GM12878 (cell line): ENCODE measurements at regions not wholly inside any gene's neighbourhood (a gene's known extent, or its start where the extent isn't known, plus 50 kb on each side); places are given as distances from the start of the nearest gene placed in this dataset.

Experiments
- ATAC-seq: fragments of 200-7000 bp; cut with Tn5 transposase; 3 replicates; pipeline ENCODE4 v1.9.1; 2020; ENCODE audit warnings: mild to moderate bottlenecking, moderate library complexity
- BruUV-seq: library from RNA; stranded (reverse); fragments of 400-500 nt; replicated peaks from 2 replicates; lab custom pipeline; 2021; lab: Mats Ljungman, UMichigan
- CTCF ChIA-PET: fragments of 300-600 bp; sonication (Branson Sonifier 250); formaldehyde crosslinking; extraction: SDS; loops from one replicate; lab custom pipeline; 2021; ENCODE audit warnings: inconsistent platforms; lab: Yijun Ruan, JAX
- POLR2A ChIA-PET: fragments of 350-600 bp; formaldehyde crosslinking; extraction: SDS; loops from one replicate; lab custom pipeline; 2021; ENCODE audit warnings: inconsistent platforms; lab: Charles Lee
- RAD21 ChIA-PET: fragments of 300-600 bp; sonication (Branson Sonifier 250); formaldehyde crosslinking; loops from one replicate; lab custom pipeline; 2023; ENCODE audit warnings: antibody characterized with exemption; ENCODE audit not compliant: unreplicated experiment; lab: Charles Lee
- SMC1A ChIA-PET: fragments of 300-600 bp; sonication (Branson Sonifier 250); formaldehyde crosslinking; loops from one replicate; lab custom pipeline; 2023; ENCODE audit not compliant: unreplicated experiment, uncharacterized antibody; lab: Charles Lee
- DNase-seq: peaks from one replicate; pipeline ENCODE4 v3.0.0-alpha.2; 2011; ENCODE audit warnings: low read depth, low spot score
- FAIRE-seq: peaks from 3 replicates; lab custom pipeline; 2011; peaks lifted over from hg19 to GRCh38; lab: Jason Lieb, UNC
- H2AFZ ChIP-seq: 2 replicates; pipeline ENCODE4 v1.6.0; 2011; ENCODE audit warnings: low read depth, low read length, control low read depth; ENCODE audit not compliant: control insufficient read depth
- H3K27ac ChIP-seq: 2 replicates; pipeline ENCODE4 v1.5.1; 2011; ENCODE audit warnings: control low read depth; ENCODE audit not compliant: control insufficient read depth, insufficient read depth
- H3K27me3 ChIP-seq, 2 experiments: replicated peaks in 1 of 2; 2 replicates each; pipeline versions ENCODE4 v1.6.0 to v1.6.1; 2011; ENCODE audit warnings: low read length in 1 of 2; ENCODE audit not compliant: control insufficient read depth in 2 of 2, insufficient read depth in 2 of 2
- H3K36me3 ChIP-seq, 2 experiments: 2 replicates each; pipeline ENCODE4 v1.5.1; 2011; ENCODE audit warnings: low read length in 1 of 2; ENCODE audit not compliant: control insufficient read depth in 2 of 2, insufficient read depth in 2 of 2
- H3K4me1 ChIP-seq: 2 replicates; pipeline ENCODE4 v1.6.1; 2011; ENCODE audit warnings: mild to moderate bottlenecking, low read length, moderate library complexity, mixed read lengths; ENCODE audit not compliant: control insufficient read depth, insufficient read depth
- H3K4me2 ChIP-seq: 2 replicates; pipeline ENCODE4 v1.6.0; 2011; ENCODE audit warnings: control low read depth; ENCODE audit not compliant: control insufficient read depth, insufficient read depth
- H3K4me3 ChIP-seq: fragments of 200-600 bp; sonication (generic); 2 replicates; pipeline ENCODE4 v1.5.1; 2016
- H3K79me2 ChIP-seq: 2 replicates; pipeline ENCODE4 v1.6.0; 2011; ENCODE audit warnings: low read length; ENCODE audit not compliant: control insufficient read depth, insufficient read depth
- H3K9ac ChIP-seq: 2 replicates; pipeline ENCODE4 v1.8.0; 2011; ENCODE audit warnings: low read length, control low read depth, mixed read lengths; ENCODE audit not compliant: control insufficient read depth, insufficient read depth
- H3K9me3 ChIP-seq: replicated peaks from 3 replicates; pipeline ENCODE4 v1.5.1; 2011; ENCODE audit warnings: mild to moderate bottlenecking, low read length; ENCODE audit not compliant: control insufficient read depth, insufficient read depth
- H4K20me1 ChIP-seq: 2 replicates; pipeline ENCODE4 v1.6.0; 2011; ENCODE audit not compliant: control insufficient read depth, insufficient read depth
- ATF7 ChIP-seq: fragments of 450-650 bp; IDR thresholded peaks from 2 replicates; pipeline ENCODE4 v1.6.1; 2016; ENCODE audit warnings: low read depth, mild to moderate bottlenecking
- CHD1 ChIP-seq: IDR thresholded peaks from 2 replicates; pipeline ENCODE4 v1.6.1; 2012; ENCODE audit warnings: low read depth, low read length, improper control_type of control experiment
- CHD4 ChIP-seq: fragments of 200-600 bp; sonication (generic); IDR thresholded peaks from 2 replicates; pipeline ENCODE4 v1.6.1; 2016; ENCODE audit warnings: mild to moderate bottlenecking
- MYB ChIP-seq: fragments of 150-350 bp; IDR thresholded peaks from 2 replicates; pipeline ENCODE4 v1.6.1; 2014; ENCODE audit warnings: mild to moderate bottlenecking, low read depth, low read length, borderline replicate concordance
- RAD21 ChIP-seq: IDR thresholded peaks from 2 replicates; pipeline ENCODE4 v1.6.1; 2011; ENCODE audit warnings: mild to moderate bottlenecking, low read depth, low read length, moderate library complexity; ENCODE audit not compliant: insufficient read depth
- WRNIP1 ChIP-seq: IDR thresholded peaks from 2 replicates; pipeline ENCODE4 v1.6.1; 2011; ENCODE audit warnings: low read depth, low read length, improper control_type of control experiment, borderline replicate concordance
- ZNF24 ChIP-seq: fragments of 450-650 bp; IDR thresholded peaks from 2 replicates; pipeline ENCODE4 v1.6.1; 2017; ENCODE audit warnings: antibody characterized with exemption, mild to moderate bottlenecking
- ZNF384 ChIP-seq: IDR thresholded peaks from 2 replicates; pipeline ENCODE4 v1.6.1; 2012; ENCODE audit warnings: low read depth, mild to moderate bottlenecking, low read length, improper control_type of control experiment, borderline replicate concordance
- in situ Hi-C: fragments of 300-500 bp; cut with MboI; formaldehyde crosslinking; loops from 9 replicates; pipeline ENCODE4 v1.14.3; 2018; ENCODE audit warnings: mixed read lengths
- intact Hi-C: fragments of 100-400 bp; cut with micrococcal nuclease; formaldehyde crosslinking; loops from one replicate; pipeline ENCODE4 v1.14.2; 2022; ENCODE audit not compliant: unreplicated experiment
- TF ChIP-seq, protein P1 (sequence below): IDR thresholded peaks from 2 replicates; pipeline ENCODE4 v1.6.1; 2011; ENCODE audit warnings: borderline replicate concordance, low read depth, mild to moderate bottlenecking, moderate library complexity, mixed read lengths, low read length; ENCODE audit not compliant: insufficient read depth; ENCODE audit errors: extremely low read length
- TF ChIP-seq, protein P2 (sequence below): fragments of 450-650 bp; IDR thresholded peaks from 2 replicates; pipeline ENCODE4 v1.6.1; 2018; ENCODE audit warnings: borderline replicate concordance, mild to moderate bottlenecking; ENCODE audit not compliant: partially characterized antibody
- TF ChIP-seq, protein P3 (sequence below): IDR thresholded peaks from 2 replicates; pipeline ENCODE4 v1.6.1; 2012; ENCODE audit warnings: improper control_type of control experiment, low read depth, low read length; ENCODE audit not compliant: insufficient replicate concordance
- TF ChIP-seq, protein P4 (sequence below): fragments of 450-650 bp; conservative IDR thresholded peaks from 2 replicates; pipeline ENCODE4 v1.6.1; 2017; ENCODE audit warnings: mild to moderate bottlenecking, moderate library complexity

DNA sequence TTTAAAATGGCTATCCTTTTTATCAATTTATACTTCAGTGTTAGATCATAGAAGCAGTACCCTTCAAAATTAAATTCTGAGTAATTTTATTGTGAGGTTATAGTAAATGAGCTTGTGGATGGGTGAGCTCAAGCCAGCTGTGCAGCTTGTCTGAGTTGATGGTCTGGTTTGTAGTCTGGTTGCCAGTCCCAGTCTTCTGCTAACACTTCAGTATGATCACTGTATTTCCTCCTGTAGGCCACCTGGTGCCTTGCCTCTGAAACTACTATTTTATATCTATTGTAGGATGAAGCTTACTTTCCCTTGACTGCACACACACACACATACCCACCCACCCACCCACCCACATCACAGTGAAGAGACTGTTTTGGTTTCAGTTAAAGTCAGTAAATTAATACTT lies 496.4 kb downstream of the PCNX1 start:
- H3K4me2 ChIP-seq, result no peak overlapping the region
- TF ChIP-seq ZNF384 (no peak), CHD1 (no peak), ATF7 (no peak), RAD21 (peak; percentile 54), ZNF24 (no peak), CHD4 (no peak), MYB (no peak), WRNIP1 (no peak)
- TF ChIP-seq, protein P1, sequence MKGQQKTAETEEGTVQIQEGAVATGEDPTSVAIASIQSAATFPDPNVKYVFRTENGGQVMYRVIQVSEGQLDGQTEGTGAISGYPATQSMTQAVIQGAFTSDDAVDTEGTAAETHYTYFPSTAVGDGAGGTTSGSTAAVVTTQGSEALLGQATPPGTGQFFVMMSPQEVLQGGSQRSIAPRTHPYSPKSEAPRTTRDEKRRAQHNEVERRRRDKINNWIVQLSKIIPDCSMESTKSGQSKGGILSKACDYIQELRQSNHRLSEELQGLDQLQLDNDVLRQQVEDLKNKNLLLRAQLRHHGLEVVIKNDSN, result no peak
- TF ChIP-seq, protein P2, sequence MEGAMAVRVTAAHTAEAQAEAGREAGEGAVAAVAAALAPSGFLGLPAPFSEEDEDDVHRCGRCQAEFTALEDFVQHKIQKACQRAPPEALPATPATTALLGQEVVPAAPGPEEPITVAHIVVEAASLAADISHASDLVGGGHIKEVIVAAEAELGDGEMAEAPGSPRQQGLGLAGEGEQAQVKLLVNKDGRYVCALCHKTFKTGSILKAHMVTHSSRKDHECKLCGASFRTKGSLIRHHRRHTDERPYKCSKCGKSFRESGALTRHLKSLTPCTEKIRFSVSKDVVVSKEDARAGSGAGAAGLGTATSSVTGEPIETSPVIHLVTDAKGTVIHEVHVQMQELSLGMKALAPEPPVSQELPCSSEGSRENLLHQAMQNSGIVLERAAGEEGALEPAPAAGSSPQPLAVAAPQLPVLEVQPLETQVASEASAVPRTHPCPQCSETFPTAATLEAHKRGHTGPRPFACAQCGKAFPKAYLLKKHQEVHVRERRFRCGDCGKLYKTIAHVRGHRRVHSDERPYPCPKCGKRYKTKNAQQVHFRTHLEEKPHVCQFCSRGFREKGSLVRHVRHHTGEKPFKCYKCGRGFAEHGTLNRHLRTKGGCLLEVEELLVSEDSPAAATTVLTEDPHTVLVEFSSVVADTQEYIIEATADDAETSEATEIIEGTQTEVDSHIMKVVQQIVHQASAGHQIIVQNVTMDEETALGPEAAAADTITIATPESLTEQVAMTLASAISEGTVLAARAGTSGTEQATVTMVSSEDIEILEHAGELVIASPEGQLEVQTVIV, result no peak
- TF ChIP-seq, protein P3, sequence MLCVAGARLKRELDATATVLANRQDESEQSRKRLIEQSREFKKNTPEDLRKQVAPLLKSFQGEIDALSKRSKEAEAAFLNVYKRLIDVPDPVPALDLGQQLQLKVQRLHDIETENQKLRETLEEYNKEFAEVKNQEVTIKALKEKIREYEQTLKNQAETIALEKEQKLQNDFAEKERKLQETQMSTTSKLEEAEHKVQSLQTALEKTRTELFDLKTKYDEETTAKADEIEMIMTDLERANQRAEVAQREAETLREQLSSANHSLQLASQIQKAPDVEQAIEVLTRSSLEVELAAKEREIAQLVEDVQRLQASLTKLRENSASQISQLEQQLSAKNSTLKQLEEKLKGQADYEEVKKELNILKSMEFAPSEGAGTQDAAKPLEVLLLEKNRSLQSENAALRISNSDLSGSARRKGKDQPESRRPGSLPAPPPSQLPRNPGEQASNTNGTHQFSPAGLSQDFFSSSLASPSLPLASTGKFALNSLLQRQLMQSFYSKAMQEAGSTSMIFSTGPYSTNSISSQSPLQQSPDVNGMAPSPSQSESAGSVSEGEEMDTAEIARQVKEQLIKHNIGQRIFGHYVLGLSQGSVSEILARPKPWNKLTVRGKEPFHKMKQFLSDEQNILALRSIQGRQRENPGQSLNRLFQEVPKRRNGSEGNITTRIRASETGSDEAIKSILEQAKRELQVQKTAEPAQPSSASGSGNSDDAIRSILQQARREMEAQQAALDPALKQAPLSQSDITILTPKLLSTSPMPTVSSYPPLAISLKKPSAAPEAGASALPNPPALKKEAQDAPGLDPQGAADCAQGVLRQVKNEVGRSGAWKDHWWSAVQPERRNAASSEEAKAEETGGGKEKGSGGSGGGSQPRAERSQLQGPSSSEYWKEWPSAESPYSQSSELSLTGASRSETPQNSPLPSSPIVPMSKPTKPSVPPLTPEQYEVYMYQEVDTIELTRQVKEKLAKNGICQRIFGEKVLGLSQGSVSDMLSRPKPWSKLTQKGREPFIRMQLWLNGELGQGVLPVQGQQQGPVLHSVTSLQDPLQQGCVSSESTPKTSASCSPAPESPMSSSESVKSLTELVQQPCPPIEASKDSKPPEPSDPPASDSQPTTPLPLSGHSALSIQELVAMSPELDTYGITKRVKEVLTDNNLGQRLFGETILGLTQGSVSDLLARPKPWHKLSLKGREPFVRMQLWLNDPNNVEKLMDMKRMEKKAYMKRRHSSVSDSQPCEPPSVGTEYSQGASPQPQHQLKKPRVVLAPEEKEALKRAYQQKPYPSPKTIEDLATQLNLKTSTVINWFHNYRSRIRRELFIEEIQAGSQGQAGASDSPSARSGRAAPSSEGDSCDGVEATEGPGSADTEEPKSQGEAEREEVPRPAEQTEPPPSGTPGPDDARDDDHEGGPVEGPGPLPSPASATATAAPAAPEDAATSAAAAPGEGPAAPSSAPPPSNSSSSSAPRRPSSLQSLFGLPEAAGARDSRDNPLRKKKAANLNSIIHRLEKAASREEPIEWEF, result no peak
- TF ChIP-seq, protein P4, sequence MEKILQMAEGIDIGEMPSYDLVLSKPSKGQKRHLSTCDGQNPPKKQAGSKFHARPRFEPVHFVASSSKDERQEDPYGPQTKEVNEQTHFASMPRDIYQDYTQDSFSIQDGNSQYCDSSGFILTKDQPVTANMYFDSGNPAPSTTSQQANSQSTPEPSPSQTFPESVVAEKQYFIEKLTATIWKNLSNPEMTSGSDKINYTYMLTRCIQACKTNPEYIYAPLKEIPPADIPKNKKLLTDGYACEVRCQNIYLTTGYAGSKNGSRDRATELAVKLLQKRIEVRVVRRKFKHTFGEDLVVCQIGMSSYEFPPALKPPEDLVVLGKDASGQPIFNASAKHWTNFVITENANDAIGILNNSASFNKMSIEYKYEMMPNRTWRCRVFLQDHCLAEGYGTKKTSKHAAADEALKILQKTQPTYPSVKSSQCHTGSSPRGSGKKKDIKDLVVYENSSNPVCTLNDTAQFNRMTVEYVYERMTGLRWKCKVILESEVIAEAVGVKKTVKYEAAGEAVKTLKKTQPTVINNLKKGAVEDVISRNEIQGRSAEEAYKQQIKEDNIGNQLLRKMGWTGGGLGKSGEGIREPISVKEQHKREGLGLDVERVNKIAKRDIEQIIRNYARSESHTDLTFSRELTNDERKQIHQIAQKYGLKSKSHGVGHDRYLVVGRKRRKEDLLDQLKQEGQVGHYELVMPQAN, result no peak

More for the DNA sequence above, 496.4 kb downstream of the PCNX1 start:
- H3K9me3 ChIP-seq, result no peaks in the 10 kb centered on the region; the same call in 1 of the 3 replicates
- POLR2A ChIA-PET, result interaction anchor here (0.6 to 1.6 kb wide), 11 partner anchors 9 to 327 kb away, joined by 3 to 10 read pairs (median 4); no protein-coding TSS in a partner anchor
- RAD21 ChIA-PET, result interaction anchor here (0.6 to 3.6 kb wide), 24 partner anchors 9 to 452 kb away, joined by 3 to 68 read pairs (median 4); no protein-coding TSS in a partner anchor
- no peaks in the 10 kb centered on the region for H3K27me3 ChIP-seq
- intact Hi-C loops (loop anchor here (1.0 to 5.0 kb wide), 3 partner anchors 80 to 261 kb away; no protein-coding TSS in a partner anchor), in situ Hi-C loops (loop anchor here (10.0 kb wide), 1 partner anchor 269 kb away; no protein-coding TSS in a partner anchor)
- peaks cover 68% of the 10 kb centered on the region for H3K79me2 ChIP-seq
- FAIRE-seq (peak; percentile 18), ATAC-seq (peak; percentile 71), DNase-seq (peak; percentile 42)
- SMC1A ChIA-PET, result interaction anchor here (0.6 to 5.8 kb wide), 41 partner anchors 9 to 349 kb away, joined by 3 to 57 read pairs (median 4); no protein-coding TSS in a partner anchor
- H3K4me1 ChIP-seq, result peaks cover 26% of the 10 kb centered on the region
- H3K9ac ChIP-seq, result no peak overlapping the region
- H2AFZ ChIP-seq, result no peak overlapping the region
- BruUV-seq, result no TSS peak
- CTCF ChIA-PET, result interaction anchor here (0.7 to 5.1 kb wide), 23 partner anchors 8 to 350 kb away, joined by 3 to 89 read pairs (median 4); no protein-coding TSS in a partner anchor
- H4K20me1 ChIP-seq, result no peaks in the 10 kb centered on the region
- H3K36me3 ChIP-seq, result peaks cover under 1 to 2% of the 10 kb centered on the region in 2 experiments; a peak in 3 of 4 replicates
- no peak overlapping the region for H3K27ac ChIP-seq
- no peak overlapping the region for H3K4me3 ChIP-seq
